ENCODE measurements at regions not wholly inside any gene's neighbourhood (a gene's known extent, or its start where the extent isn't known, plus 50 kb on each side); places are given as distances from the start of the nearest gene placed in this dataset.

GRCh38 chr3:76965122-76965725, 74.7 kb upstream of the ROBO2 start:
- TF ChIP-seq POLR2AphosphoS5 (IDR thresholded peaks at IDR 0.05; ENCODE audit: low read depth, low read length): no peak
- TF ChIP-seq SIN3A (IDR thresholded peaks at IDR 0.05; ENCODE audit: borderline replicate concordance, insufficient read depth, low read length): no peak
